ENCODE measurements at regions not wholly inside any gene's neighbourhood (a gene's known extent, or its start where the extent isn't known, plus 50 kb on each side); places are given as distances from the start of the nearest gene placed in this dataset.

DNA sequence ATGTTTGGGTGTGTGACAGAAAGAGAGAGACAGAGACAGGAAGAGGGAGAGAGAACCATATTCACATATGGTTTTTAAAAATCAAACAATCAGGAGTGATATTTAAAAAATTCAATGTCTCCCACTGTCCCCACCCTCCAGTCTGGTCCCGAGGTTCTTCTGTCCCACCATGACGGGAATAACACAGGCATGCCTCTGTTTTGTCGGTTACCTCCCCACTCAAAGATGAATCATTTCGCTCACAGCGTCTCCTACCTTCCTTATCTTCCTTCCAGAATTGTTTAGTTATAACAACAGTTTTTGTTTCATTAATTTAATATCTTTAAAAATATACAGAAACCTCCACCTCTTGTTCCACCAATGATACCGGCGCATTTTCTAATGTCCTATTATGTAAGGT is 113.0 kb downstream of the KCNF1 start:
- no peaks in the 10 kb centered on the region for H3K9me3 ChIP-seq
- H3K36me3 ChIP-seq: no peaks in the 10 kb centered on the region
- H3K27ac ChIP-seq: no peak overlapping the region
- TF ChIP-seq POLR2A (IDR thresholded peaks at IDR 0.05): no peak
- no peak for TF ChIP-seq POLR2AphosphoS5 (IDR thresholded peaks at IDR 0.05)
- TF ChIP-seq, protein P1, sequence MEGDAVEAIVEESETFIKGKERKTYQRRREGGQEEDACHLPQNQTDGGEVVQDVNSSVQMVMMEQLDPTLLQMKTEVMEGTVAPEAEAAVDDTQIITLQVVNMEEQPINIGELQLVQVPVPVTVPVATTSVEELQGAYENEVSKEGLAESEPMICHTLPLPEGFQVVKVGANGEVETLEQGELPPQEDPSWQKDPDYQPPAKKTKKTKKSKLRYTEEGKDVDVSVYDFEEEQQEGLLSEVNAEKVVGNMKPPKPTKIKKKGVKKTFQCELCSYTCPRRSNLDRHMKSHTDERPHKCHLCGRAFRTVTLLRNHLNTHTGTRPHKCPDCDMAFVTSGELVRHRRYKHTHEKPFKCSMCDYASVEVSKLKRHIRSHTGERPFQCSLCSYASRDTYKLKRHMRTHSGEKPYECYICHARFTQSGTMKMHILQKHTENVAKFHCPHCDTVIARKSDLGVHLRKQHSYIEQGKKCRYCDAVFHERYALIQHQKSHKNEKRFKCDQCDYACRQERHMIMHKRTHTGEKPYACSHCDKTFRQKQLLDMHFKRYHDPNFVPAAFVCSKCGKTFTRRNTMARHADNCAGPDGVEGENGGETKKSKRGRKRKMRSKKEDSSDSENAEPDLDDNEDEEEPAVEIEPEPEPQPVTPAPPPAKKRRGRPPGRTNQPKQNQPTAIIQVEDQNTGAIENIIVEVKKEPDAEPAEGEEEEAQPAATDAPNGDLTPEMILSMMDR (IDR thresholded peaks at IDR 0.05): no peak
- TF ChIP-seq EP300 (IDR thresholded peaks at IDR 0.05): no peak
- no peak overlapping the region for H3K4me3 ChIP-seq
- DNase-seq: no peak
- 86 to 89% methylated on average over 7 of the region's 7 CpGs for WGBS, 2 donors
- no peak for ATAC-seq (ENCODE audit: low FRiP score in 2 of 2)
- no peaks in the 10 kb centered on the region for H3K27me3 ChIP-seq
- H3K4me1 ChIP-seq: no peaks in the 10 kb centered on the region

DNA sequence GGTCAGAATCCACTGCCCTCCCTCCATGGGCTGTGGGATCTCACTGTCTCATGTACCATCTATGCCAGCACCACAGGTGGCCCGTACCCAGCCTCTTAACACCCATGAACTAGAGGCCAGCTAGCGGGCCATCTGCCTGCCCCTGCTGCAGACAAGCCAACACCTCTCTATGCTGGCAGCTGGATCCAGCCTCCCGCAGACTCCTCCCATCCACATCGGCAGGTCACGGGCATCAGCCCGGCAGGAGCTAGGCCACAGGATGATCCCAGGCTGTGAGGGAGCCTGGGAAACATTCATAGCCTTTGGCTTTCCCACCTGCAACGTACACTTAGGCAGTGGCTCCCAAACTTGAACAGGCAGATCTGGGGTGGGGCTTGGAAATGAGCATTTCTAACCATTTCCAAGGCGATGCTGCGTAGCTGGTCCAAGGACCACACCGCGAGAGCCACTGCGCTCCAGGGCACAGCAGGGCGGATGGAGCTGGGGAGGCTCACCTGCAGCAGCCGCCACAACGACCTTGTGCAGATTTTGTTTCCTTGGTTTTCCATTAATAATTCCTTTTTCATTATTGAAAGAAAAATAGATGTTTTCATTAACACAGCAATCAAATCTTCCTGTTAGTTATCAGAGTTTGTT is 114.7 kb downstream of the KCNF1 start:
- ATAC-seq (ENCODE audit: low FRiP score in 2 of 2) (no peak), DNase-seq (peak in 1 of 2 donors; percentile 36)
- no peak overlapping the region for H3K27ac ChIP-seq

DNA sequence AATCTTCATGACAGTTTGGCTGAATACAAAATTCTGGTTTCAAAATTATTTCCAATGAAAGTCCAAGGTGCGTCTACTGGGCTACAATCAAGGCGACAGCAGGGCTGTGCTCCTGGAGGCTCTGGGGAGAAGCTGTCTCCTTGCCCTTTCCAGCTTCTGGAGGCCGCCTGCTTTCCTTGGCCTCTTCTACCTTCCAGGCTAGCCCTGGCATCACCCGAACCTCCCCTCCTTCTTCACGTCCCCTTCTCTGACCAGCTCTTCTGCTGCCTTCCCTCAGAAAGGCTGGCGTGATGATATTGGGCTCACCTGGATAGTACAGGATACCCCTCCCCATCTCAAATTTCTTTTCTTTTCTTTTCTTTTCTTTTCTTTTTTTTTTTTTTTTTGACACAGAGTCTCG is 115.5 kb downstream of the KCNF1 start:
- H3K36me3 ChIP-seq: no peaks in the 10 kb centered on the region
- no peaks in the 10 kb centered on the region for H3K27me3 ChIP-seq
- no peak overlapping the region for H3K27ac ChIP-seq
- H3K4me1 ChIP-seq: no peaks in the 10 kb centered on the region
- no peak overlapping the region for H3K4me3 ChIP-seq
- no peak for TF ChIP-seq EP300 (IDR thresholded peaks at IDR 0.05)
- TF ChIP-seq POLR2A (IDR thresholded peaks at IDR 0.05): no peak
- no peak for TF ChIP-seq POLR2AphosphoS5 (IDR thresholded peaks at IDR 0.05)
- TF ChIP-seq, protein P1 (IDR thresholded peaks at IDR 0.05): no peak
- no peak for ATAC-seq (ENCODE audit: low FRiP score in 2 of 2)
- no peaks in the 10 kb centered on the region for H3K9me3 ChIP-seq
- 90 to 93% methylated on average over 6 to 7 of the region's 7 CpGs for WGBS, 2 donors
- DNase-seq: no peak

More for the DNA sequence above, 114.7 kb downstream of the KCNF1 start:
- Histone ChIP-seq H3K36me3 (no peaks in the 10 kb centered on the region), H3K4me1 (no peaks in the 10 kb centered on the region), H3K27me3 (no peaks in the 10 kb centered on the region), H3K9me3 (no peaks in the 10 kb centered on the region), H3K4me3 (no peak overlapping the region)
- 95% methylated on average over 13 to 14 of the region's 15 CpGs for WGBS, 2 donors
- TF ChIP-seq, protein P1 (IDR thresholded peaks at IDR 0.05): no peak
- TF ChIP-seq POLR2AphosphoS5 (IDR thresholded peaks at IDR 0.05) (no peak), POLR2A (IDR thresholded peaks at IDR 0.05) (no peak), EP300 (IDR thresholded peaks at IDR 0.05) (no peak)

DNA sequence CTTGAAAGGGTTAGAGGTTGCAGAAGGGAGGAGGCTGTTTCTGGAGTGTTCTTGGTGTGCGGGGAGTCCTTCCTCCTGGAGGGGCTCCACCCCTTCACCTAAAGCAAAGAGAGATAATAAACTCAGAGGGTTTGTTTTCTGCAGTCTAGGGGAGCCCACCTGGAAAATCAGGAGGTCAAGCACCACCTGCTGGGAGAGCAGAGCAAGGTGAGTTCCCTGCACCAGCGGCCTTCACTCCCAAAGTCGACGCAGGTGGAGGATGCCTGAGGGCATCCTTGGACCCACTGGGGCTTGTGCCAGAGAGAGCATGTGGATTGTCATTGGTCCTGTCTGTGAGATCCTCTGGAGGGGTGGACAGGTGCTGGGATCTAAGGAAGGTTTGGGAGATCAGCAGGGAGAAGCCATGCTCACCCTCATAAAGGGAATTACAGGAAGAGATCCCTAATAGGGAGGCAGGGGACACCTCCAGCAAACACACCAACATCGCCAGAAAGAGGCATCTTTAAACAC is 116.7 kb downstream of the KCNF1 start:
- no peaks in the 10 kb centered on the region for H3K27me3 ChIP-seq
- H3K36me3 ChIP-seq: no peaks in the 10 kb centered on the region
- 75 to 85% methylated on average over 4 to 5 of the region's 5 CpGs for WGBS, 2 donors
- TF ChIP-seq POLR2A (IDR thresholded peaks at IDR 0.05): no peak
- no peak for TF ChIP-seq EP300 (IDR thresholded peaks at IDR 0.05)
- H3K9me3 ChIP-seq: peaks cover 0 to 7% (median 0%) of the 10 kb centered on the region in 4 donors
- peak in 1 of 2 donors; percentile 6 for ATAC-seq (ENCODE audit: low FRiP score in 2 of 2)
- no peaks in the 10 kb centered on the region for H3K4me1 ChIP-seq
- no peak overlapping the region for H3K4me3 ChIP-seq
- DNase-seq: no peak
- no peak overlapping the region for H3K27ac ChIP-seq

DNA sequence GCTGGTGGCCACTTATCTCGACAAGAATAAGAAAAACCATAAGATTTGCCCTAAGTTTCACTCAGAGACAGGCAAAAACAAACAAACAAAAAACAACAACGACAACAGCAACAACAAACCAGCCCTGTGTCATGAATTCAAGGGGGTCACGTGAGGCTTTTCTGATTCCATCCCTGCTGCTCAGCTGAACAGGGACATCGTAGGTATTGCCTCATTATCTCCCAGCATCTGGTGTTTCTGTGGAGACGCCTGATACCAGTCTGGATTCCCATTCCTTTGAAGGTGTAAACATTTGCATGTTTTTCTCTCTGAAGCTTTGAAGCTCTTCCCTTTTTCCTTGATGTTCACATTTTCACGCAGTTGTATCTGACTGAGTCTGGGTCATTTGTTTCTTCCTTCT is 117.4 kb downstream of the KCNF1 start:
- Histone ChIP-seq H3K36me3 (no peaks in the 10 kb centered on the region), H3K4me1 (no peaks in the 10 kb centered on the region), H3K4me3 (no peak overlapping the region), H3K27me3 (no peaks in the 10 kb centered on the region), H3K27ac (no peak overlapping the region), H3K9me3 (peaks cover 0 to 10% (median 2%) of the 10 kb centered on the region in 4 donors)
- TF ChIP-seq, protein P1 (IDR thresholded peaks at IDR 0.05): no peak
- TF ChIP-seq POLR2A (IDR thresholded peaks at IDR 0.05) (no peak), POLR2AphosphoS5 (IDR thresholded peaks at IDR 0.05) (no peak), EP300 (IDR thresholded peaks at IDR 0.05) (no peak)
- DNase-seq: no peak
- 74 to 85% methylated on average over 6 of the region's 6 CpGs for WGBS, 2 donors
- no peak for ATAC-seq (ENCODE audit: low FRiP score in 2 of 2)
